ENCODE measurements at regions not wholly inside any gene's neighbourhood (a gene's known extent, or its start where the extent isn't known, plus 50 kb on each side); places are given as distances from the start of the nearest gene placed in this dataset.

DNA sequence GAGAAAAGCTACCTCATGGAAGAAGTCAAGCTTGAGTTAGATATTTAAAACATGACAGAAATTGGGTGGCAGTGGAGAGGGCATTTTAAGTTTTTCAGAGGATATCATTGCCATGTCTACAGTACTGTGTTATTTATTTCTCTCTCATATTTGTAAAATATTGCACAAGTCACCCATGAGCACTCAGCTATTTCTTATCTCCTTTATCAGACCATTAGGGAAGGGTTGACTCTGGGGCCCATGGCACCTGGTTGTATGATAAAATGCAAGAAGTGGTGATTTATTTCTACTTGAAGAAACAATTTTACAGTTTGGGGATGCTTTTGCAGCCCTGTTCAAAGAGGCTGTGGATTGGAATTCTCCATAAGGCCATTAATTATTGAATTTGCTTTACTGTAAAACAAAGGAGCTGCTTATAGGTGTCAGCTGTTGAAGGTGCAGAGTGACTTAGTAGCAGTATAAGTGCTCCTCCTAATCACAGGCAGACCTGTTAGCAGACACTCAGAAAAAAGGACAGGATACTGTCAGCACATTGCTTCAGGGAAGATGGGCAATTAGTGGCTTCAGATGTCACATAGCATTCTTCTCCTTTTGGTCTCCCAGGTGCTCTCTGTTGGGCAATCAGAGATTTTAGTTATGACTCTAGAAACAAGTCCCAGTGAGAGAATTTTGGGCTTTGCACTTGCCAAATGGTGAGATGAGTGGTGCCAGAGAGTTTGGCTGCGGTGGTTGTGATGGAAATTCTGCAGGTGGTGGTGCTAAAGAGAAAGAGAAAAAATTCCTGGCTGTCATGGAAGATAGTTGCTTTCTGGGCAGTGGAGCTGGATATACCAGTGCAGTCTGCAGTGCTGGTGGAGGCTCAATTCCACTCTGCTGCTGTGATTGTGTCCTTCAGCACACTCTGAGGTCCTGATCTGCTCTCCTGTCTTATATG, 129.7 kb upstream of the ROPN1 start:
- TF ChIP-seq, protein P1, sequence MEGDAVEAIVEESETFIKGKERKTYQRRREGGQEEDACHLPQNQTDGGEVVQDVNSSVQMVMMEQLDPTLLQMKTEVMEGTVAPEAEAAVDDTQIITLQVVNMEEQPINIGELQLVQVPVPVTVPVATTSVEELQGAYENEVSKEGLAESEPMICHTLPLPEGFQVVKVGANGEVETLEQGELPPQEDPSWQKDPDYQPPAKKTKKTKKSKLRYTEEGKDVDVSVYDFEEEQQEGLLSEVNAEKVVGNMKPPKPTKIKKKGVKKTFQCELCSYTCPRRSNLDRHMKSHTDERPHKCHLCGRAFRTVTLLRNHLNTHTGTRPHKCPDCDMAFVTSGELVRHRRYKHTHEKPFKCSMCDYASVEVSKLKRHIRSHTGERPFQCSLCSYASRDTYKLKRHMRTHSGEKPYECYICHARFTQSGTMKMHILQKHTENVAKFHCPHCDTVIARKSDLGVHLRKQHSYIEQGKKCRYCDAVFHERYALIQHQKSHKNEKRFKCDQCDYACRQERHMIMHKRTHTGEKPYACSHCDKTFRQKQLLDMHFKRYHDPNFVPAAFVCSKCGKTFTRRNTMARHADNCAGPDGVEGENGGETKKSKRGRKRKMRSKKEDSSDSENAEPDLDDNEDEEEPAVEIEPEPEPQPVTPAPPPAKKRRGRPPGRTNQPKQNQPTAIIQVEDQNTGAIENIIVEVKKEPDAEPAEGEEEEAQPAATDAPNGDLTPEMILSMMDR (conservative IDR thresholded peaks at IDR 0.05; ENCODE audit: low read length): no peak
- no peak for TF ChIP-seq EZH2phosphoT487 (IDR thresholded peaks at IDR 0.05; ENCODE audit: borderline replicate concordance)

Data from Loucy (cell line).